PC-3 (cell line): ENCODE measurements at regions not wholly inside any gene's neighbourhood (a gene's known extent, or its start where the extent isn't known, plus 50 kb on each side); places are given as distances from the start of the nearest gene placed in this dataset.

Source experiments
- ATAC-seq: fragments of 200-7000 bp; cut with Tn5 transposase; 2 replicates; pipeline ENCODE4 v1.9.1; 2020; ENCODE audit warnings: mild to moderate bottlenecking, moderate library complexity
- BruUV-seq: library from RNA; stranded (reverse); fragments of 400-500 nt; replicated peaks from 2 replicates; lab custom pipeline; 2021; lab: Mats Ljungman, UMichigan
- CTCF ChIA-PET: fragments of 300-600 bp; sonication (Branson Sonifier 250); formaldehyde crosslinking; loops from one replicate; lab custom pipeline; 2022; ENCODE audit warnings: antibody characterized with exemption; lab: Charles Lee
- POLR2A ChIA-PET: fragments of 300-600 bp; sonication (Branson Sonifier 250); formaldehyde crosslinking; loops from one replicate; lab custom pipeline; 2022; ENCODE audit warnings: antibody characterized with exemption; ENCODE audit not compliant: unreplicated experiment; lab: Charles Lee
- DNase-seq: peaks from one replicate; pipeline ENCODE4 v3.0.0-alpha.2; 2015
- H2AFZ ChIP-seq: fragments of 300-600 bp; sonication (generic); 2 replicates; pipeline ENCODE4 v1.6.0; 2016; ENCODE audit warnings: antibody characterized with exemption, low read length
- H3F3A ChIP-seq: fragments of 300-600 bp; sonication (generic); one replicate; pipeline ENCODE4 v1.6.0; 2017; ENCODE audit warnings: antibody characterized with exemption, low read length, control low read depth, mild to moderate bottlenecking; ENCODE audit not compliant: unreplicated experiment
- H3K27ac ChIP-seq: fragments of 300-600 bp; sonication (generic); 2 replicates; pipeline ENCODE4 v1.5.1; 2016; ENCODE audit warnings: mild to moderate bottlenecking, low read length
- H3K27me3 ChIP-seq: fragments of 300-600 bp; sonication (generic); 2 replicates; pipeline ENCODE4 v1.6.1; 2016; ENCODE audit warnings: low read length, mixed read lengths
- H3K36me3 ChIP-seq: fragments of 300-600 bp; sonication (generic); 2 replicates; pipeline ENCODE4 v1.6.1; 2016; ENCODE audit warnings: low read depth, mixed run types, low read length, mixed read lengths
- H3K4me1 ChIP-seq: fragments of 300-600 bp; sonication (generic); 2 replicates; pipeline ENCODE4 v1.5.1; 2016; ENCODE audit warnings: low read length; ENCODE audit not compliant: insufficient read depth
- H3K4me2 ChIP-seq: fragments of 300-600 bp; sonication (generic); 2 replicates; pipeline ENCODE4 v1.6.0; 2016; ENCODE audit warnings: low read length
- H3K4me3 ChIP-seq: fragments of 300-600 bp; sonication (generic); 2 replicates; pipeline ENCODE4 v1.5.1; 2016; ENCODE audit warnings: mild to moderate bottlenecking, low read length, mixed read lengths
- H3K79me2 ChIP-seq: fragments of 300-600 bp; sonication (generic); 2 replicates; pipeline ENCODE4 v1.6.1; 2017; ENCODE audit warnings: low read length, mixed read lengths
- H3K9ac ChIP-seq: fragments of 300-600 bp; sonication (generic); 2 replicates; pipeline ENCODE4 v1.6.0; 2016; ENCODE audit warnings: mild to moderate bottlenecking, low read length
- H3K9me2 ChIP-seq: fragments of 300-600 bp; sonication (generic); replicated peaks from 2 replicates; pipeline ENCODE4 v1.6.1; 2016; ENCODE audit warnings: mixed run types, low read length, mixed read lengths
- H3K9me3 ChIP-seq: fragments of 300-600 bp; sonication (generic); 2 replicates; pipeline ENCODE4 v1.6.1; 2016; ENCODE audit warnings: low read length, mixed read lengths
- H4K20me1 ChIP-seq: fragments of 300-600 bp; sonication (generic); 2 replicates; pipeline ENCODE4 v1.6.1; 2016; ENCODE audit warnings: low read length, mixed read lengths
- EZH2 ChIP-seq: fragments of 300-600 bp; sonication (generic); IDR thresholded peaks from one replicate; pipeline ENCODE4 v1.6.1; 2017; ENCODE audit warnings: antibody characterized with exemption, mild to moderate bottlenecking, low read length; ENCODE audit not compliant: unreplicated experiment
- EZH2phosphoT487 ChIP-seq: fragments of 300-600 bp; sonication (generic); IDR thresholded peaks from 2 replicates; pipeline ENCODE4 v1.6.1; 2018; ENCODE audit warnings: mild to moderate bottlenecking, antibody characterized with exemption, low read length, borderline replicate concordance
- intact Hi-C: fragments of 100-400 bp; cut with micrococcal nuclease; formaldehyde crosslinking; loops from 2 replicates; pipeline ENCODE4 v1.9.0; 2023
- TF ChIP-seq, protein P1 (sequence below): fragments of 300-600 bp; sonication (generic); conservative IDR thresholded peaks from 2 replicates; pipeline ENCODE4 v1.5.1; 2017; ENCODE audit warnings: antibody characterized with exemption, low read depth, mild to moderate bottlenecking, low read length

DNA sequence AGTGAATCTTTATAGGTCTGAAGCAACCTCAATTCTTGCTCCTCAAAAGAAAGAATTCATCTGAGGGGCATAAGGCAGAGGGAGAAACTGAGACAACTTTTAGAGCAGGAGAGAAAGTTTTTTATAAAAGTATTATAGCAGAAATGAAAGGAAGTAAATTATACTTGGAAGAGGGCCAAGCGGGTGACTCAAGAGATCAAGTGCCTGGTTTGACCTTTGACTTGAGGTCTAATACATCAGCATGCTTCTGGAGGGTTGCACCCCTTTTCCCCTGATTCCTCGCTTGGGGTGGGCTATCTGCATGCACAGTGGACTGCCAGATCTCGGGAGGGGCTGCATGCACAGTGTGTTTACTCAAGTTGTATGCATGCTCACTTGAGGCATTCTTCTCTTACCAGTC lies 268.5 kb upstream of the LRATD1 start:
- Histone ChIP-seq H3K9ac (no peak overlapping the region), H3K4me2 (no peak overlapping the region), H4K20me1 (no peaks in the 10 kb centered on the region), H3K79me2 (no peaks in the 10 kb centered on the region), H3K36me3 (no peaks in the 10 kb centered on the region), H3K27ac (no peak overlapping the region), H3K4me3 (no peak overlapping the region), H3K9me2 (no peaks in the 10 kb centered on the region), H3K4me1 (no peaks in the 10 kb centered on the region), H3K9me3 (no peaks in the 10 kb centered on the region), H3F3A (no peaks in the 10 kb centered on the region), H3K27me3 (peaks cover 8% of the 10 kb centered on the region), H2AFZ (no peak overlapping the region)
- intact Hi-C loops, result no loop called here
- ATAC-seq (no peak), DNase-seq (no peak)
- ChIA-PET CTCF (no interaction called here), POLR2A (no interaction called here)
- TF ChIP-seq, protein P1, sequence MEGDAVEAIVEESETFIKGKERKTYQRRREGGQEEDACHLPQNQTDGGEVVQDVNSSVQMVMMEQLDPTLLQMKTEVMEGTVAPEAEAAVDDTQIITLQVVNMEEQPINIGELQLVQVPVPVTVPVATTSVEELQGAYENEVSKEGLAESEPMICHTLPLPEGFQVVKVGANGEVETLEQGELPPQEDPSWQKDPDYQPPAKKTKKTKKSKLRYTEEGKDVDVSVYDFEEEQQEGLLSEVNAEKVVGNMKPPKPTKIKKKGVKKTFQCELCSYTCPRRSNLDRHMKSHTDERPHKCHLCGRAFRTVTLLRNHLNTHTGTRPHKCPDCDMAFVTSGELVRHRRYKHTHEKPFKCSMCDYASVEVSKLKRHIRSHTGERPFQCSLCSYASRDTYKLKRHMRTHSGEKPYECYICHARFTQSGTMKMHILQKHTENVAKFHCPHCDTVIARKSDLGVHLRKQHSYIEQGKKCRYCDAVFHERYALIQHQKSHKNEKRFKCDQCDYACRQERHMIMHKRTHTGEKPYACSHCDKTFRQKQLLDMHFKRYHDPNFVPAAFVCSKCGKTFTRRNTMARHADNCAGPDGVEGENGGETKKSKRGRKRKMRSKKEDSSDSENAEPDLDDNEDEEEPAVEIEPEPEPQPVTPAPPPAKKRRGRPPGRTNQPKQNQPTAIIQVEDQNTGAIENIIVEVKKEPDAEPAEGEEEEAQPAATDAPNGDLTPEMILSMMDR, result no peak
- no TSS peak for BruUV-seq

DNA sequence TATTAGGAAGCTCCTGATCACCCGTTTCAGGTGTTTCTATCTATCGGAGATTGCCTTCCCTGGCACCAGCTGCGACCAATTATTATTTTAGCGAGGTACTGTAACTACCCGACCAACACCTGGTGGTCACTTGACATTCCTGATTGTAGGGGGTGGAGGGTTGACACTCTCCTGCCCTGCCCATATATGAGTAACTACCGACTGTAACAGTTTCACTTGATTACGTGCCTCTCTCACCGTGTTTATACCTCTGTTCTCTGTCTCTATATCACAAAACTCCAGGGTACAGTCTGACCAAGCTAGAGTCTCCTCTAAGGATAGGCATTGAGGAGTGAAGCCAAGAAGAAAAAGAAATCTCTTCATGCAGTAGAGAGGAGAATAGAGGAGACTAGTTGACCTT lies 268.0 kb upstream of the LRATD1 start:
- H3F3A ChIP-seq, result no peaks in the 10 kb centered on the region
- no TSS peak for BruUV-seq
- H3K4me1 ChIP-seq, result no peaks in the 10 kb centered on the region
- ChIA-PET CTCF (no interaction called here), POLR2A (no interaction called here)
- no peak overlapping the region for H3K4me3 ChIP-seq
- no peaks in the 10 kb centered on the region for H3K36me3 ChIP-seq
- H3K27ac ChIP-seq, result no peak overlapping the region
- no peak overlapping the region for H2AFZ ChIP-seq
- no peak overlapping the region for H3K9ac ChIP-seq
- H3K4me2 ChIP-seq, result no peak overlapping the region
- H3K9me3 ChIP-seq, result no peaks in the 10 kb centered on the region
- H3K27me3 ChIP-seq, result peaks cover 8% of the 10 kb centered on the region
- DNase-seq (no peak), ATAC-seq (no peak)
- no peaks in the 10 kb centered on the region for H4K20me1 ChIP-seq
- no peaks in the 10 kb centered on the region for H3K79me2 ChIP-seq
- TF ChIP-seq EZH2phosphoT487 (no peak), EZH2 (no peak)
- intact Hi-C loops, result no loop called here
- H3K9me2 ChIP-seq, result no peaks in the 10 kb centered on the region

DNA sequence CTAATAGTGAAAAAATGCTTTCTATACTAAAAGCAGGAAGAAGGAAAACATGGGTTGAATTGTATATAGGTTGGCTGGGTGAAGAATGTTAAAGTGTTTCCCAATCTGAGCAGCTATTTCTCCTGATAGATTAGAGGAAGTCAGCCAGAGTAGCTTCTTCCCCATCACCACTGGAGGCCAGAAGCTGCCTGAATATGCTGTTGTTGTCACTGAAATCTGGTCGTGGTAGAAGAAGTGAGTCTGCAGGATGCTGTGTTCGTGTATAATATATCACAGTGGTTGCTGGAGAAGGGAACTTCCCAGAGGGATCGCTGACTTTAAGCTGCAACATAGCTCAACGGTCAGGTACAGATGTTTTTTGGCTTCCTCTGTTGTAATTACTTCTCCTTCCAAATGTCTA lies 247.5 kb upstream of the LRATD1 start:
- peak; percentile 11 for DNase-seq
- intact Hi-C loops, result no loop called here
- CTCF ChIA-PET, result interaction anchor here (0.6 kb wide), 1 partner anchor 77 kb away, joined by 3 read pairs; no protein-coding TSS in a partner anchor

More for the DNA sequence above, 247.5 kb upstream of the LRATD1 start:
- H3F3A ChIP-seq, result no peaks in the 10 kb centered on the region
- H3K36me3 ChIP-seq, result no peaks in the 10 kb centered on the region
- H3K27me3 ChIP-seq, result peaks cover 21% of the 10 kb centered on the region
- peak; percentile 24; the same call in 1 of the 2 replicates for ATAC-seq
- no peaks in the 10 kb centered on the region for H3K4me1 ChIP-seq
- no peak overlapping the region for H2AFZ ChIP-seq
- H3K4me2 ChIP-seq, result no peak overlapping the region
- POLR2A ChIA-PET, result no interaction called here
- H3K4me3 ChIP-seq, result no peak overlapping the region
- H3K9ac ChIP-seq, result no peak overlapping the region
- H3K79me2 ChIP-seq, result no peaks in the 10 kb centered on the region
- no peak for TF ChIP-seq EZH2phosphoT487
- TF ChIP-seq, protein P1, result 0 out of 2 replicates have a peak, but pooled peaks have one; percentile 11
- TF ChIP-seq EZH2, result no peak
- H4K20me1 ChIP-seq, result no peaks in the 10 kb centered on the region
- BruUV-seq, result no TSS peak
- no peaks in the 10 kb centered on the region for H3K9me2 ChIP-seq
- no peak overlapping the region for H3K27ac ChIP-seq
- no peaks in the 10 kb centered on the region for H3K9me3 ChIP-seq
